GM12872 (cell line): ENCODE measurements at regions not wholly inside any gene's neighbourhood (a gene's known extent, or its start where the extent isn't known, plus 50 kb on each side); places are given as distances from the start of the nearest gene placed in this dataset.

Source experiments
- TF ChIP-seq, protein P1 (sequence below): IDR thresholded peaks from 3 replicates; pipeline ENCODE4 v1.5.1; 2011; ENCODE audit warnings: low read depth, mild to moderate bottlenecking, low read length, moderate library complexity; ENCODE audit not compliant: insufficient read depth

- TF ChIP-seq, protein P1, sequence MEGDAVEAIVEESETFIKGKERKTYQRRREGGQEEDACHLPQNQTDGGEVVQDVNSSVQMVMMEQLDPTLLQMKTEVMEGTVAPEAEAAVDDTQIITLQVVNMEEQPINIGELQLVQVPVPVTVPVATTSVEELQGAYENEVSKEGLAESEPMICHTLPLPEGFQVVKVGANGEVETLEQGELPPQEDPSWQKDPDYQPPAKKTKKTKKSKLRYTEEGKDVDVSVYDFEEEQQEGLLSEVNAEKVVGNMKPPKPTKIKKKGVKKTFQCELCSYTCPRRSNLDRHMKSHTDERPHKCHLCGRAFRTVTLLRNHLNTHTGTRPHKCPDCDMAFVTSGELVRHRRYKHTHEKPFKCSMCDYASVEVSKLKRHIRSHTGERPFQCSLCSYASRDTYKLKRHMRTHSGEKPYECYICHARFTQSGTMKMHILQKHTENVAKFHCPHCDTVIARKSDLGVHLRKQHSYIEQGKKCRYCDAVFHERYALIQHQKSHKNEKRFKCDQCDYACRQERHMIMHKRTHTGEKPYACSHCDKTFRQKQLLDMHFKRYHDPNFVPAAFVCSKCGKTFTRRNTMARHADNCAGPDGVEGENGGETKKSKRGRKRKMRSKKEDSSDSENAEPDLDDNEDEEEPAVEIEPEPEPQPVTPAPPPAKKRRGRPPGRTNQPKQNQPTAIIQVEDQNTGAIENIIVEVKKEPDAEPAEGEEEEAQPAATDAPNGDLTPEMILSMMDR, result no peak
These were observed 498.6 kb downstream of the HINT1 start for GRCh38 chr5:130666462-130666861.

DNA sequence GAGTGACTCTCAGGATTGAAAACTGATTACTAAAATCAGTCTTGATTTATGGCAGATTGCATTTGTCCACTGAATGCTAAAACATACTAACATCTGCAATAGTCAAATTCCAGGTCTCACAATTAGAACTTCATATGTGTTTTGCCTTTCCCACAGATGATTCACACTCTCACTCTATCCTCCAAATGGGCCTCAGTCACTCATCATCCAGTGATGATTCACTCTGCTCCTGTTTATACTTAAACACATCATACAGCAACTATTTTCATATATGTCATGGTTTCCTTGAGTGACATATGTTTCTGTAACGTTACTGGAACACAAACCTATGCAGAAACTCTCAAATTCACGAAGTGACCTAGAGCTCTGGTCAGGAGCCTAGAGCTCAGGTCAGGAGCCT is 512.9 kb downstream of the HINT1 start:
- TF ChIP-seq, protein P1, result no peak

DNA sequence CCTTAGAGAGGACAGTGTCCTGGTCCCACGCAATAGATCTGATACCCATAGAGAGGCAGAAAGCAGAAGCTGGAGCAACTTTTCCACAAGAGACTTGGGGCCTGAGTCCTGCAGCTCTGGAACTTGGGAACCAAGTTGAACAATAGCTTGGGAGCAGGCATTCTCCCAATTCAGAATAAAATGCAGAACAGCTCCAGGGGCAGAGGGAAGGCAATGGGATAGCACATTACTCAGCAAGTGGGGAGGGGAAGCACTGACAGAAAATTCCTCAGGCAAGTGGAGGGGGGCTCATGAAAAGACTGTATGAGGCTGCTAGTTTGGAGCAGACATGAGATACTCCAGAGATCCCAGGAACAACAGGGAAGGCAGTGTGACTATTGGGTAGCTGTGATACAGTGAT is 513.6 kb downstream of the HINT1 start:
- TF ChIP-seq, protein P1, result no peak

DNA sequence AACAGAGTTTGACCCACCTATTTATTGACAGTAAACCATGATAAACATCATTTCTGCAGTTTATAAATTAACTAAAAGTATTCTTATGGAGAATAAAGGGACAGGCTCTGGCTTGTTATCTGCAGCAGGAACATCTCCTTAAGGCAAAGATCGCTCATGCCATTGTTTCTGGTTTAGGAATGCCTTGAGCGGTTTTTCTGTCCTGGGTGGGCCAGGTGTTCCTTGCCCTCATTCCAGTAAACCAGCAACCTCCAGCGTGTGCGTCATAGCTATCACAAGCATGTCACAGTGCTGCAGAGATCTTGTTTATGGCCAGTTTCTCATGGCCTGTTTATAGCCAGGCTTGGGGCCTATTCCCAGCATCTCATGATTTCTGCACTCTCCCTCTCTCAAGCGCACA is 521.7 kb downstream of the HINT1 start:
- TF ChIP-seq, protein P1, result no peak

GRCh38 chr5:130642461-130642860 is 522.6 kb downstream of the HINT1 start:
- TF ChIP-seq, protein P1, result no peak

DNA sequence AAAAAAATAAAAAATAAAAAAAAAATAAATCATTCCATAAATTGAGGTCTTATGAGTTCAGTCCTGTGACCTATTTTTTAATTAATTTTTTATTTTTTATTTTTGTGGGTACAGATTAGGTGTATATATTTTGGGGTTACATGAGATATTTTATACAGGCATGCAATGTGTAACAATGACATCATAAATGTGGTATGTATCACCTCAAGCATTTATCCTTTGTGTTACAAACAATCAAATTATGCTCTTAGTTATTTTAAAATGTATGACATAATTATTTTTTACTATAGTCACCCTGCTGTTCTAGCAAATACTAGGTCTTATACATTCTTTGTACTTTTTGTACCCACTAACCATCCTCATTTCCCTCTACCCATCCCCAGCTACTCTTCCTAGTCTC is 537.9 kb downstream of the HINT1 start:
- TF ChIP-seq, protein P1, result no peak

DNA sequence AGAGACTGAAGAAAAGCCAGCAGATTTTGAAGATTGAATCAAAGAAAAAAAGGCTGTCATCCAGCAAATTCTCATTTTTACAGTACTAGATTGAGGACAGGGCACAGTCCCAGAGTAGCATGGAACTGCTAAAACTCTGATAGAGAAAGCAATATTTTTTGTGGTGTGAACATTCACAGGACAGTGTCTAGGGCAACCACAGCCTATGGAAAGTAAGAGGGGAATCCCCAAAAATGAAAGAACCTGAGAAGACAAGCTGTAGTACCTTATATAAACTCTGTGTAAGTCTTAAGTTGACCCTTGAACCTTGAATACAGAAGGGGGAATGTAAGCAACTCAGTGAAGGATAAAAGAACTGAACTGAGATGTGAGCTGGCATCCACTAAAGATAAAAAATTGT is 540.3 kb downstream of the HINT1 start:
- TF ChIP-seq, protein P1, result no peak

DNA sequence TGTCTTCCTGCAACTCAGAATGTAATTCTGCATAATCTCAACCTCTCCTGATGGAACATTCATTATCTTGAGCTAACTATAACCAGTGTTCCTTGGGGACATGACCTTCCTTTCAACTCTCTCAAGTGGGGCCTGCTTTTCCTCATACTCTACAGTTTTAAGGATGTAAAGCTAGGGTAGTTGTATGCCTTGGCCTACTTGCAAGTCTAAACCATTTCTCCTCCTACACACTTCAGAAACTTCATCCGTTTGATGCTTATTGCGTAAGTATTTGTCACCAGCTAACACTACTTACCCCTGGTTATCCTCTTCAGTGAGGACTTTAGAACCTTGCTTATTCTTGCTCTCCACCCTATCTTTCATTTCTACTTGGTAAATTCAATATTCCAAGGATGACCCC is 548.9 kb downstream of the HINT1 start:
- TF ChIP-seq, protein P1, result no peak
